T-cell (primary cell): ENCODE measurements at regions not wholly inside any gene's neighbourhood (a gene's known extent, or its start where the extent isn't known, plus 50 kb on each side); places are given as distances from the start of the nearest gene placed in this dataset.

Experiments used
- ATAC-seq, 4 experiments: fragments of 200-7000 bp in 3 of 4; fragments of 150-1000 bp in 1 of 4; cut with Tn5 transposase; replicated peaks in 1 of 4; 1 replicate in 3 of 4; 2 replicates in 1 of 4; pipeline ENCODE4 v1.10.0; 2021; ENCODE audit warnings: moderate library complexity in 3 of 4, mild to moderate bottlenecking in 2 of 4, moderate number of reproducible peaks in 1 of 4
- CTCF ChIA-PET, 2 donors: fragments of 300-600 bp; sonication (Branson Sonifier 250); formaldehyde crosslinking; loops; one replicate each; lab custom pipeline; 2022; ENCODE audit warnings: antibody characterized with exemption in 2 of 2; lab: Charles Lee
- POLR2A ChIA-PET, 2 donors: fragments of 300-600 bp; sonication (Branson Sonifier 250); formaldehyde crosslinking; loops; one replicate each; lab custom pipeline; 2022; ENCODE audit warnings: antibody characterized with exemption in 2 of 2; lab: Charles Lee
- DNase-seq, 35 experiments: peaks; one replicate each; pipeline versions ENCODE4 v3.0.0 to v3.0.0-alpha.2; 2013 to 2023
- H3K27ac ChIP-seq: one replicate; pipeline ENCODE4 v1.5.1; 2013; ENCODE audit warnings: low read length
- H3K27me3 ChIP-seq, 2 experiments: replicated peaks in 1 of 2; 1 replicate in 1 of 2; 2 replicates in 1 of 2; pipeline versions ENCODE4 v1.6.1 to v1.7.0; 2013; ENCODE audit warnings: low read length in 1 of 2, mixed read lengths in 1 of 2; ENCODE audit not compliant: control insufficient read depth in 2 of 2, insufficient read depth in 2 of 2; ENCODE audit errors: extremely low read depth in 1 of 2
- H3K36me3 ChIP-seq, 2 donors: 1 replicate in 1 of 2; 2 replicates in 1 of 2; pipeline versions ENCODE4 v1.6.1 to v1.7.0; 2013; ENCODE audit warnings: low read length in 1 of 2; ENCODE audit not compliant: control insufficient read depth in 2 of 2, insufficient read depth in 1 of 2; ENCODE audit errors: extremely low read depth in 1 of 2
- H3K4me1 ChIP-seq, 2 experiments: 1 replicate in 1 of 2; 2 replicates in 1 of 2; pipeline versions ENCODE4 v1.6.1 to v1.7.0; 2013; ENCODE audit warnings: low read length in 2 of 2, mixed read lengths in 1 of 2; ENCODE audit not compliant: insufficient read depth in 2 of 2, control insufficient read depth in 1 of 2; ENCODE audit errors: extremely low read depth in 1 of 2
- H3K4me3 ChIP-seq, 2 donors: 1 replicate in 1 of 2; 2 replicates in 1 of 2; pipeline versions ENCODE4 v1.5.1 to v1.7.0; 2013; ENCODE audit warnings: mild to moderate bottlenecking in 2 of 2, low read length in 1 of 2, moderate library complexity in 1 of 2; ENCODE audit not compliant: control insufficient read depth in 1 of 2; ENCODE audit errors: extremely low read depth in 1 of 2
- H3K9me3 ChIP-seq: 2 replicates; pipeline ENCODE4 v1.7.0; 2013
- H3K27ac Mint-ChIP-seq, 2 donors: one replicate each; pipeline ENCODE4 v1.8.0; 2020 to 2021; ENCODE audit warnings: mild to moderate bottlenecking in 2 of 2, mixed read lengths in 2 of 2
- H3K27me3 Mint-ChIP-seq, 2 donors: one replicate each; pipeline ENCODE4 v1.8.0; 2021 to 2022; ENCODE audit warnings: mixed read lengths in 2 of 2
- H3K36me3 Mint-ChIP-seq: one replicate; pipeline ENCODE4 v1.8.0; 2021; ENCODE audit warnings: mixed read lengths
- H3K4me1 Mint-ChIP-seq, 3 donors: one replicate each; pipeline ENCODE4 v1.8.0; 2020 to 2022; ENCODE audit warnings: mixed read lengths in 3 of 3, mild to moderate bottlenecking in 1 of 3
- H3K4me3 Mint-ChIP-seq, 3 donors: one replicate each; pipeline ENCODE4 v1.8.0; 2020 to 2022; ENCODE audit warnings: mild to moderate bottlenecking in 3 of 3, mixed read lengths in 3 of 3, moderate library complexity in 3 of 3
- H3K9me3 Mint-ChIP-seq, 3 donors: one replicate each; pipeline ENCODE4 v1.8.0; 2020 to 2022; ENCODE audit warnings: mixed read lengths in 3 of 3
- WGBS: methylation state at CpG from one replicate; pipeline ENCODE4 v1.1.5; 2013; ENCODE audit warnings: missing lambda C conversion rate; ENCODE audit not compliant: insufficient coverage; 5-methylcytosine and 5-hydroxymethylcytosine counted together

GRCh38 chr5:91315701-91316100 lies 67.4 kb downstream of the ARRDC3 start:
- peak overlapping the region; percentile 16 to 34 for H3K27ac Mint-ChIP-seq
- no peak overlapping the region for H3K4me3 ChIP-seq
- H3K4me1 Mint-ChIP-seq = peaks cover 41 to 51% (median 51%) of the 10 kb centered on the region in 3 donors
- no peaks in the 10 kb centered on the region for H3K27me3 ChIP-seq
- DNase-seq = no peak
- no peaks in the 10 kb centered on the region for H3K36me3 ChIP-seq
- peaks cover 20 to 40% of the 10 kb centered on the region in 2 experiments for H3K4me1 ChIP-seq
- peaks cover 0 to 3% (median 0%) of the 10 kb centered on the region in 3 donors for H3K9me3 Mint-ChIP-seq
- H3K36me3 Mint-ChIP-seq = no peaks in the 10 kb centered on the region
- H3K4me3 Mint-ChIP-seq = no peak overlapping the region
- H3K27ac ChIP-seq = no peak overlapping the region
- 100% methylated on average over 1 of the region's 4 CpGs for WGBS
- no peaks in the 10 kb centered on the region for H3K9me3 ChIP-seq
- no peaks in the 10 kb centered on the region for H3K27me3 Mint-ChIP-seq
- no peak for ATAC-seq
- ChIA-PET POLR2A (no interaction called here), CTCF (interaction anchor here (0.6 to 1.2 kb wide), 6 partner anchors 15 to 915 kb away, joined by 3 to 6 read pairs (median 4); no protein-coding TSS in a partner anchor)

- Histone ChIP-seq H3K27me3 (no peaks in the 10 kb centered on the region), H3K4me1 (peaks cover 20 to 49% of the 10 kb centered on the region in 2 experiments), H3K27ac (peak overlapping the region; percentile 72), H3K9me3 (no peaks in the 10 kb centered on the region), H3K4me3 (no peak overlapping the region), H3K36me3 (no peaks in the 10 kb centered on the region)
- peak; percentile 74 to 88 (median 86) for ATAC-seq
- DNase-seq = peak; percentile 43 to 83 (median 70)
- POLR2A ChIA-PET = interaction anchor here (0.6 to 1.4 kb wide), 5 partner anchors 9 to 78 kb away, joined by 3 to 13 read pairs (median 8); partner anchors contain the start of gene ARRDC3 (in 1 of the 2)
- Mint-ChIP-seq H3K4me3 (peak overlapping the region; percentile 6 to 73 (median 51)), H3K27ac (peak overlapping the region; percentile 92 to 94), H3K36me3 (no peaks in the 10 kb centered on the region), H3K27me3 (no peaks in the 10 kb centered on the region), H3K4me1 (peaks cover 42 to 60% (median 58%) of the 10 kb centered on the region in 3 donors), H3K9me3 (peaks cover 0 to 4% (median 0%) of the 10 kb centered on the region in 3 donors)
- WGBS = 13% methylated on average over 4 of the region's 9 CpGs
- CTCF ChIA-PET = interaction anchor here (0.6 to 3.1 kb wide), 7 partner anchors 57 to 446 kb away, joined by 3 to 19 read pairs (median 3); partner anchors contain the start of gene ARRDC3 (in 1 of the 2)
Measured at GRCh38 chr5:91313757-91314673, 69.1 kb downstream of the ARRDC3 start.

GRCh38 chr5:91312698-91313097 lies 70.4 kb downstream of the ARRDC3 start:
- CTCF ChIA-PET = interaction anchor here (0.7 to 3.1 kb wide), 5 partner anchors 68 to 107 kb away, joined by 3 to 19 read pairs (median 3); no protein-coding TSS in a partner anchor
- Mint-ChIP-seq H3K4me1 (peaks cover 42 to 56% (median 55%) of the 10 kb centered on the region in 3 donors), H3K36me3 (no peaks in the 10 kb centered on the region), H3K4me3 (peak overlapping the region in 2 of 3 donors; percentile 47 to 72), H3K27ac (peak overlapping the region; percentile 90 to 93), H3K27me3 (no peaks in the 10 kb centered on the region), H3K9me3 (peaks cover 0 to 4% (median 0%) of the 10 kb centered on the region in 3 donors)
- POLR2A ChIA-PET = interaction anchor here (0.8 to 2.7 kb wide), 5 partner anchors 68 to 72 kb away, joined by 3 to 17 read pairs (median 3); partner anchors contain the start of gene ARRDC3 (in 2 of the 2)
- H3K9me3 ChIP-seq = no peaks in the 10 kb centered on the region
- H3K4me3 ChIP-seq = no peak overlapping the region
- no peaks in the 10 kb centered on the region for H3K27me3 ChIP-seq
- ATAC-seq (no peak), DNase-seq (no peak)
- H3K27ac ChIP-seq = peak overlapping the region; percentile 79
- H3K4me1 ChIP-seq = peaks cover 20 to 49% of the 10 kb centered on the region in 2 experiments
- WGBS = no CpG with 5 or more reads among the region's 1 CpG
- no peaks in the 10 kb centered on the region for H3K36me3 ChIP-seq

GRCh38 chr5:91311697-91312501 lies 71.2 kb downstream of the ARRDC3 start:
- Mint-ChIP-seq H3K4me3 (peak overlapping the region; percentile 57 to 73 (median 72)), H3K9me3 (peaks cover 0 to 4% (median 0%) of the 10 kb centered on the region in 3 donors), H3K27me3 (no peaks in the 10 kb centered on the region), H3K27ac (peak overlapping the region; percentile 90 to 93), H3K36me3 (peaks cover 2% of the 10 kb centered on the region), H3K4me1 (peaks cover 42 to 56% (median 55%) of the 10 kb centered on the region in 3 donors)
- no peak overlapping the region for H3K4me3 ChIP-seq
- no peaks in the 10 kb centered on the region for H3K36me3 ChIP-seq
- H3K4me1 ChIP-seq = peaks cover 20 to 49% of the 10 kb centered on the region in 2 experiments
- WGBS = 20% methylated on average over 1 of the region's 11 CpGs
- no peaks in the 10 kb centered on the region for H3K9me3 ChIP-seq
- CTCF ChIA-PET = interaction anchor here (0.6 to 3.1 kb wide), 6 partner anchors 34 to 108 kb away, joined by 3 to 19 read pairs (median 4); no protein-coding TSS in a partner anchor
- POLR2A ChIA-PET = interaction anchor here (0.6 to 2.7 kb wide), 8 partner anchors 20 to 73 kb away, joined by 3 to 17 read pairs (median 4); partner anchors contain the start of gene ARRDC3 (in 2 of the 2)
- H3K27me3 ChIP-seq = no peaks in the 10 kb centered on the region
- ATAC-seq = peak; percentile 79 to 88 (median 83)
- H3K27ac ChIP-seq = peak overlapping the region; percentile 79
- DNase-seq = peak; percentile 35 to 84 (median 62)

GRCh38 chr5:91311168-91311696 lies 71.9 kb downstream of the ARRDC3 start:
- ATAC-seq (peak in 2 of 4 experiments; percentile 4 to 7), DNase-seq (peak in 3 of 35 experiments; percentile 0 to 15 (median 2))
- Histone ChIP-seq H3K4me1 (peaks cover 20 to 49% of the 10 kb centered on the region in 2 experiments), H3K27ac (peak overlapping the region; percentile 79), H3K27me3 (no peaks in the 10 kb centered on the region), H3K4me3 (no peak overlapping the region), H3K36me3 (no peaks in the 10 kb centered on the region), H3K9me3 (no peaks in the 10 kb centered on the region)
- Mint-ChIP-seq H3K4me3 (peak overlapping the region; percentile 57 to 73 (median 72)), H3K27me3 (no peaks in the 10 kb centered on the region), H3K36me3 (peaks cover 2% of the 10 kb centered on the region), H3K4me1 (peaks cover 42 to 56% (median 55%) of the 10 kb centered on the region in 3 donors), H3K9me3 (peaks cover 0 to 4% (median 0%) of the 10 kb centered on the region in 3 donors), H3K27ac (peak overlapping the region; percentile 90 to 93)
- ChIA-PET POLR2A (interaction anchor here (1.4 to 2.7 kb wide), 4 partner anchors 21 to 72 kb away, joined by 6 to 17 read pairs (median 12); partner anchors contain the start of gene ARRDC3 (in 1 of the 2)), CTCF (interaction anchor here (0.5 to 3.1 kb wide), 4 partner anchors 28 to 74 kb away, joined by 3 to 19 read pairs (median 8); no protein-coding TSS in a partner anchor)
- 33% methylated on average over 1 of the region's 5 CpGs for WGBS
